ENCODE measurements at regions not wholly inside any gene's neighbourhood (a gene's known extent, or its start where the extent isn't known, plus 50 kb on each side); places are given as distances from the start of the nearest gene placed in this dataset.
"Not testable (repeated sequence)": the region's sequence is repeated elsewhere in the genome, so short reads cannot be mapped to it uniquely, and the experiment has no call there.

- FAIRE-seq (no peak), DNase-seq (ENCODE audit: insufficient read length, low spot score) (no peak)
- no peak for TF ChIP-seq SPI1 (IDR thresholded peaks at IDR 0.05; ENCODE audit: low read depth, low read length)
- TF ChIP-seq PAX5 (IDR thresholded peaks at IDR 0.05; ENCODE audit: insufficient read depth, low read length, severe bottlenecking), result no peak
Observed at GRCh38 chr6:169097381-169097959, 156.2 kb downstream of the THBS2 start.

- FAIRE-seq, result no peak
- no peak for TF ChIP-seq POU2F2 (IDR thresholded peaks at IDR 0.05; ENCODE audit: low read depth, low read length)
- TF ChIP-seq PAX5 (IDR thresholded peaks at IDR 0.05; ENCODE audit: insufficient read depth, low read length, severe bottlenecking), result no peak
- TF ChIP-seq TAF1 (IDR thresholded peaks at IDR 0.05; ENCODE audit: low read depth, low read length), result no peak
- no peak for TF ChIP-seq POLR2AphosphoS5 (IDR thresholded peaks at IDR 0.05; ENCODE audit: low read depth, low read length)
- no peak for TF ChIP-seq POLR2A (IDR thresholded peaks at IDR 0.05; ENCODE audit: low read depth, low read length)
- TF ChIP-seq SPI1 (IDR thresholded peaks at IDR 0.05; ENCODE audit: low read depth, low read length), result no peak
- DNase-seq (ENCODE audit: insufficient read length, low spot score), result no peak
Observed at GRCh38 chr6:169096388-169096787, 157.3 kb downstream of the THBS2 start.

DNA sequence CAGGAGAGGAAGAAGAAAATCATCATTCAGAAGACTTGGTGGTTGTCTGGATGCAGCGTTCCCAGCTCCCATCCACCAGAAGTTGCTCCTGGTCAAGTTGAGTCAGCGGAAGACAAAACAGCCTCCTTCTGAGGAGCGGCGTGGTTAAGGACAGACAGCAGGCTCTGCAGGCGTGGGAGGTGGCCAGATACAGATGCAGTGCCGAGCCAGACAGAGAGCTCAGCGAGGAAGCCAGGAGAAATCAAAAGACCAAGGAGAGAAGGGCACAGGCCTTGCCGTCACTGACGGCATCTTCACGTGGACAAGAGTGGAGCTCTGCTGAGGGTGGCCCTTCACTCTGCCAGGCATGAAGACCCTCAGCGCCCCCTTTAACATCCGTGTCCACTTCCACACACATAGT lies 158.5 kb downstream of the THBS2 start:
- TF ChIP-seq SPI1 (IDR thresholded peaks at IDR 0.05; ENCODE audit: low read depth, low read length), result no peak
- TF ChIP-seq POLR2A (IDR thresholded peaks at IDR 0.05; ENCODE audit: low read depth, low read length), result no peak
- TF ChIP-seq POLR2AphosphoS5 (IDR thresholded peaks at IDR 0.05; ENCODE audit: low read depth, low read length), result no peak
- TF ChIP-seq TAF1 (IDR thresholded peaks at IDR 0.05; ENCODE audit: low read depth, low read length), result no peak
- no peak for FAIRE-seq
- no peak for DNase-seq (ENCODE audit: insufficient read length, low spot score)

- DNase-seq (ENCODE audit: insufficient read length, low spot score) (no peak), FAIRE-seq (no peak)
- TF ChIP-seq POLR2A (IDR thresholded peaks at IDR 0.05; ENCODE audit: low read depth, low read length) (no peak), POU2F2 (IDR thresholded peaks at IDR 0.05; ENCODE audit: low read depth, low read length) (no peak), TAF1 (IDR thresholded peaks at IDR 0.05; ENCODE audit: low read depth, low read length) (no peak), SPI1 (IDR thresholded peaks at IDR 0.05; ENCODE audit: low read depth, low read length) (no peak), PAX5 (IDR thresholded peaks at IDR 0.05; ENCODE audit: insufficient read depth, low read length, severe bottlenecking) (no peak), POLR2AphosphoS5 (IDR thresholded peaks at IDR 0.05; ENCODE audit: low read depth, low read length) (no peak)
Observed at GRCh38 chr6:169094552-169094950, 159.1 kb downstream of the THBS2 start.

DNA sequence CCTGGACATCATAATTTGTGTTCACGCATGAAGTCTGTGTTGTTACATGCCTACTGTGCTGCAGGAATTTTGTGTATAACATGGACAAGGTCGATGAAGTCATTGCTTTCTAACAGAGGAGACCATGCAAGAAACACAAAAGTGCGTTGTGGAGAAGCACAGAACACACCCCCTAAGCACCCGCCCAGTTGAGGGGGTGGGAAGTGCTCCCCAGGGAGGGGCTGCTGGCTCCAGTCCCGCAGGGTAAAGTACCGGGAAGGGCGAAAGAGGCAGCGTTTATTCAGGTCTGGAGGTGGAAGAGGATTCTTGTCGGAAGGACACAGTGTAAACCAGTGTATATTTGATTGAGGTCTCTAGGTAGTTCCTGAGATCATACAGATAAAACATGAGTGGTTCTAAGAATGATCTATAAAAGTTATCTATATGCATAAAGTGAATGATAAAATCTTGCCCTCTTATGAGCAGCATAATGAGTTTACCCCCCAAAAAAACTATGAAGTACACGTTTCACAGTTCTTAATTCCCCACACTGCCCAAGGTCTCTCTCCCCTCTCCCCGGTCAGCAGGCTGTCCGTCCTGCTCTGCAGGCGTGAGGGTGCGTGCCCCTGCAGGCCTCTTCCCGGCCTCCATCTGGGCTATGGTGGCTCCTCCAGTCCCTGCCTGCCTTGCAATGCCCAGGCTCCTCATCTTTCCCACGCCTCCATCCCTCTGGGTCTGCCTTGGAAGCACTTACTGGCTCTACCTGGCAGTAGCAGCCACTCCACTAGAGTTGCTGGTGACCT lies 159.7 kb downstream of the THBS2 start:
- DNase-seq (ENCODE audit: insufficient read length, low spot score) (no peak), FAIRE-seq (no peak)
- no peak for TF ChIP-seq POLR2A (IDR thresholded peaks at IDR 0.05; ENCODE audit: low read depth, low read length)
- TF ChIP-seq POU2F2 (IDR thresholded peaks at IDR 0.05; ENCODE audit: low read depth, low read length), result no peak

GRCh38 chr6:169093066-169093723 lies 160.5 kb downstream of the THBS2 start:
- no peak for DNase-seq (ENCODE audit: insufficient read length, low spot score)
- TF ChIP-seq POU2F2 (IDR thresholded peaks at IDR 0.05; ENCODE audit: low read depth, low read length) (no peak), POLR2A (IDR thresholded peaks at IDR 0.05; ENCODE audit: low read depth, low read length) (no peak), SPI1 (IDR thresholded peaks at IDR 0.05; ENCODE audit: low read depth, low read length) (no peak), POLR2AphosphoS5 (IDR thresholded peaks at IDR 0.05; ENCODE audit: low read depth, low read length) (no peak), TAF1 (IDR thresholded peaks at IDR 0.05; ENCODE audit: low read depth, low read length) (no peak), PAX5 (IDR thresholded peaks at IDR 0.05; ENCODE audit: insufficient read depth, low read length, severe bottlenecking) (no peak)
- FAIRE-seq, result no peak

DNA sequence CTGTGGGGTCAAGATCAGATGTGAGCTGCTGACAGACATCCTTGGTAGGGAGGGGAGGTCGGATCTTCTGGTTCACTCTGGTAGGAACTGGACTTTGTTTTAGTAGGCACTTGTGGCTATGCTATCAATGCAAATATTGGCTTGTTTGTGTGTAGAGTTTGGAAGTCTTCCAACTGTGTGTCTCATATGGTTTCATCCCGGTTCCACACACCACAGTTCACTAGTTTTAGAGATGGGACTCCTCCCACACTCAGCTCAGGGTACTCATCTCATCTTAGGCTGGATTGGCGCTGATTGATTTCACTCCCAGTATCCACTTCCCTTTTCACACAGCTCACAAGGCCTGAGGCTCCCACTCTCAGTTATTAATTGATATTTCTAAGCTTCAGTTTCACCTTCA lies 161.3 kb downstream of the THBS2 start:
- FAIRE-seq (no peak), DNase-seq (ENCODE audit: insufficient read length, low spot score) (no peak)
- TF ChIP-seq POLR2A (IDR thresholded peaks at IDR 0.05; ENCODE audit: low read depth, low read length) (no peak), SPI1 (IDR thresholded peaks at IDR 0.05; ENCODE audit: low read depth, low read length) (peak; percentile 87)

GRCh38 chr6:169090514-169091127 lies 163.0 kb downstream of the THBS2 start:
- FAIRE-seq; DNase-seq (ENCODE audit: insufficient read length, low spot score): not testable (repeated sequence)

DNA sequence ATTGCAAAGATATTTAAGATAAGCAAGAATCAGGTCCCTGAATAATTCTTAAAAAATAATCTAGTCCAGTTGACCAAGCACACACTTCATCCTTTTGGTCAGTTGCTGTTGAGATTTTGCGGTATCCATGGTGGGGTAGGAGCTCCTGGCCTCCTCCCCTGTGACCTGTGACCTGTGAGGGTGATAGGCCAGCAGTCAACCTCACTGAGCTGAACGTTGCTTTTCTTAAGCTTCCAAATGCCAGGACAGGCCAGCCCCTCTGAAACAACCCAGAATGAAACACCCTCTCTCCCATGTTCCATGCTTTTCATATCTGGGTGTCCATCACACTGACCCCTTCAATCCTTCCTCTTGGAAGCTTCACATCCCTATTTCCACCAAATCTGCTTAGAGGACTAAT lies 164.9 kb downstream of the THBS2 start:
- TF ChIP-seq POLR2A (IDR thresholded peaks at IDR 0.05; ENCODE audit: low read depth, low read length), result no peak
- DNase-seq (ENCODE audit: insufficient read length, low spot score) (no peak), FAIRE-seq (no peak)

DNA sequence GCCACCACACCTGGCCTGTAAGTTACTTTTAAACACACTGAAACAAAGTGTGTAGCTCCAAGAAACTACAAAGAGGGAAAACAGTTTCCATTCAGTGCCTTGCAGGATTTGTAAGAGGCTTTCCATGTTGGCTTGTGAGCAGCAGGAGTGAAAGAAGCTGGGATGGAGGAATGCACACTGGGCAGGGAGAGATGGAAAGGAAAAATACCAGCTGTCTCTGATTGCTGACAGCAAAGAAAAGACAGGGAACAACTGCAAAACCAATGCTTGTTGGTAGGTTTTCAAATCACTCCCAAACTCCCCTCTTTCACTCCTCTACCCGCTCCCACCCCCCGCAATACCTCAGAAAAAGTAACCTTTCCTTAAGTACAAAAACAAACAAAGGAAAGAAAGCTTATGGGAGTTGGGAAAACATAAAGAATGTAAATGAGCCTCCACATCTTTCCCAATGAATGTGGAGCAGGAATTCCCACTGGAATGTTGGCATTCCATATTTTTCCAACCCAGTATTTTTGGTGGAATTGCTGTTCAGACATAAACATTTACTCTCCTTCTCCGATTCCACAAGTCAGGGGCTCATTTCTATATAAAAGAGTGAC lies 166.1 kb downstream of the THBS2 start:
- DNase-seq (ENCODE audit: insufficient read length, low spot score) (no peak), FAIRE-seq (no peak)
- TF ChIP-seq SPI1 (IDR thresholded peaks at IDR 0.05; ENCODE audit: low read depth, low read length) (no peak), POLR2AphosphoS5 (IDR thresholded peaks at IDR 0.05; ENCODE audit: low read depth, low read length) (no peak), TAF1 (IDR thresholded peaks at IDR 0.05; ENCODE audit: low read depth, low read length) (no peak), POU2F2 (IDR thresholded peaks at IDR 0.05; ENCODE audit: low read depth, low read length) (no peak), PAX5 (IDR thresholded peaks at IDR 0.05; ENCODE audit: insufficient read depth, low read length, severe bottlenecking) (no peak), POLR2A (IDR thresholded peaks at IDR 0.05; ENCODE audit: low read depth, low read length) (no peak)

- not testable (repeated sequence) for FAIRE-seq
Observed at GRCh38 chr6:169086616-169087015, 167.0 kb downstream of the THBS2 start.

More at GRCh38 chr6:169086616-169087015, 167.0 kb downstream of the THBS2 start:
- DNase-seq (ENCODE audit: insufficient read length, low spot score), result not testable (repeated sequence)
